G401.6 (cell line): ENCODE measurements at regions not wholly inside any gene's neighbourhood (a gene's known extent, or its start where the extent isn't known, plus 50 kb on each side); places are given as distances from the start of the nearest gene placed in this dataset.
"Not testable (repeated sequence)": the region's sequence is repeated elsewhere in the genome, so short reads cannot be mapped to it uniquely, and the experiment has no call there.

Experiments used
- FAIRE-seq: peaks from 2 replicates; lab custom pipeline; 2012; peaks lifted over from hg19 to GRCh38; lab: Jason Lieb, UNC

GRCh38 chr2:138066139-138066806 is 102.0 kb downstream of the HNMT start:
- no peak for FAIRE-seq

GRCh38 chr2:138066841-138067240 is 102.6 kb downstream of the HNMT start:
- FAIRE-seq, result no peak

GRCh38 chr2:138068669-138069068 is 104.4 kb downstream of the HNMT start:
- not testable (repeated sequence) for FAIRE-seq

GRCh38 chr2:138071042-138071719 is 106.9 kb downstream of the HNMT start:
- FAIRE-seq, result not testable (repeated sequence)

GRCh38 chr2:138071720-138072719 is 107.7 kb downstream of the HNMT start:
- no peak for FAIRE-seq

GRCh38 chr2:138078153-138078552 is 113.9 kb downstream of the HNMT start:
- FAIRE-seq, result no peak

- FAIRE-seq, result no peak
Observed at GRCh38 chr2:138079976-138080375, 115.7 kb downstream of the HNMT start.

- FAIRE-seq, result no peak
Observed at GRCh38 chr2:138081225-138082073, 117.2 kb downstream of the HNMT start.

GRCh38 chr2:138084206-138084605 is 119.9 kb downstream of the HNMT start:
- FAIRE-seq, result no peak

- FAIRE-seq, result not testable (repeated sequence)
Observed at GRCh38 chr2:138085441-138085840, 121.2 kb downstream of the HNMT start.

GRCh38 chr2:138086576-138086975 is 122.3 kb downstream of the HNMT start:
- no peak for FAIRE-seq

- FAIRE-seq, result no peak
Observed at GRCh38 chr2:138087751-138088593, 123.7 kb downstream of the HNMT start.

- FAIRE-seq, result no peak
Observed at GRCh38 chr2:138090330-138090729, 126.1 kb downstream of the HNMT start.

- FAIRE-seq, result no peak
Observed at GRCh38 chr2:138093455-138093854, 129.2 kb downstream of the HNMT start.

GRCh38 chr2:138094031-138094430 is 129.8 kb downstream of the HNMT start:
- no peak for FAIRE-seq

- FAIRE-seq, result no peak
Observed at GRCh38 chr2:138095336-138095735, 131.1 kb downstream of the HNMT start.

- FAIRE-seq, result not testable (repeated sequence)
Observed at GRCh38 chr2:138099288-138099687, 135.0 kb downstream of the HNMT start.

- FAIRE-seq, result no peak
Observed at GRCh38 chr2:138101718-138102117, 137.4 kb downstream of the HNMT start.

GRCh38 chr2:138102664-138103063 is 138.4 kb downstream of the HNMT start:
- FAIRE-seq, result no peak

GRCh38 chr2:138103156-138103555 is 138.9 kb downstream of the HNMT start:
- FAIRE-seq, result no peak

GRCh38 chr2:138104071-138104470 is 139.8 kb downstream of the HNMT start:
- no peak for FAIRE-seq
